ENCODE measurements at regions not wholly inside any gene's neighbourhood (a gene's known extent, or its start where the extent isn't known, plus 50 kb on each side); places are given as distances from the start of the nearest gene placed in this dataset.

DNA sequence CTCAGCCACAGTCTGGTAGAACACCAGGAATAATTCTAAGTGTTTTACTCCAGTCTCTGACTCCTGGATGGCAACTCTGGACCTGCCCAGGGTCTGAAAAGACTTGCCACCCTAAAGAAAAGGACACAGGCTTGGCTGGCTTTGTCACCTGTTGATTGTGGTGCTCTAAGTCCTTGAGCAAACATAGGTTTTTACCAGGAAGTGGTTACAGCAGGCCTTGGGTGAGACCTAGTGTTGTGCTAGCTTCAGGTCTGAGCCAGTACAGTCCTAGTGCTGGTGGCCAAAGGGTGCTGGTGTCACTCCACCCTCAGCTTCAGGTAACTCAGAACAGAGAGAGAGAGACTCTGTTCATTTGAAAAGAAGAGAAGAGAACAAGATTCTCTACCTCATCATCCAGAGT is 1239.4 kb upstream of the CRIM1 start:
- TF ChIP-seq, protein P1, sequence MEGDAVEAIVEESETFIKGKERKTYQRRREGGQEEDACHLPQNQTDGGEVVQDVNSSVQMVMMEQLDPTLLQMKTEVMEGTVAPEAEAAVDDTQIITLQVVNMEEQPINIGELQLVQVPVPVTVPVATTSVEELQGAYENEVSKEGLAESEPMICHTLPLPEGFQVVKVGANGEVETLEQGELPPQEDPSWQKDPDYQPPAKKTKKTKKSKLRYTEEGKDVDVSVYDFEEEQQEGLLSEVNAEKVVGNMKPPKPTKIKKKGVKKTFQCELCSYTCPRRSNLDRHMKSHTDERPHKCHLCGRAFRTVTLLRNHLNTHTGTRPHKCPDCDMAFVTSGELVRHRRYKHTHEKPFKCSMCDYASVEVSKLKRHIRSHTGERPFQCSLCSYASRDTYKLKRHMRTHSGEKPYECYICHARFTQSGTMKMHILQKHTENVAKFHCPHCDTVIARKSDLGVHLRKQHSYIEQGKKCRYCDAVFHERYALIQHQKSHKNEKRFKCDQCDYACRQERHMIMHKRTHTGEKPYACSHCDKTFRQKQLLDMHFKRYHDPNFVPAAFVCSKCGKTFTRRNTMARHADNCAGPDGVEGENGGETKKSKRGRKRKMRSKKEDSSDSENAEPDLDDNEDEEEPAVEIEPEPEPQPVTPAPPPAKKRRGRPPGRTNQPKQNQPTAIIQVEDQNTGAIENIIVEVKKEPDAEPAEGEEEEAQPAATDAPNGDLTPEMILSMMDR (IDR thresholded peaks at IDR 0.05): no peak
- TF ChIP-seq POLR2A (IDR thresholded peaks at IDR 0.05): no peak

Measured in right lobe of liver (tissue), 4 donors.